Prostate gland (tissue), 2 donors: ENCODE measurements at regions not wholly inside any gene's neighbourhood (a gene's known extent, or its start where the extent isn't known, plus 50 kb on each side); places are given as distances from the start of the nearest gene placed in this dataset.

Source experiments
- DNase-seq: peaks from one replicate; pipeline ENCODE4 v3.0.0-alpha.2; 2019; ENCODE audit warnings: low spot score
- H3K27ac ChIP-seq, 2 donors: fragments of 200-600 bp; sonication (generic); 2 replicates each; pipeline ENCODE4 v1.5.1; 2017 to 2019
- H3K27me3 ChIP-seq: fragments of 200-600 bp; sonication (generic); replicated peaks from 2 replicates; pipeline ENCODE4 v1.5.1; 2019; ENCODE audit not compliant: insufficient read depth
- H3K36me3 ChIP-seq, 2 donors: fragments of 200-600 bp; sonication (generic); 1 replicate in 1 of 2; 2 replicates in 1 of 2; pipeline versions ENCODE4 v1.5.1 to v1.8.1; 2017 to 2019
- H3K4me1 ChIP-seq: fragments of 200-600 bp; sonication (generic); replicated peaks from 2 replicates; pipeline ENCODE4 v1.5.1; 2019
- H3K4me3 ChIP-seq, 2 donors: fragments of 200-600 bp; sonication (generic); 2 replicates each; pipeline ENCODE4 v1.5.1; 2017 to 2019
- H3K9me3 ChIP-seq: fragments of 200-600 bp; sonication (generic); 2 replicates; pipeline ENCODE4 v1.5.1; 2017
- POLR2A ChIP-seq: fragments of 450-650 bp; IDR thresholded peaks from one replicate; pipeline ENCODE4 v1.6.1; 2016; ENCODE audit warnings: antibody characterized with exemption, mild to moderate bottlenecking
- POLR2AphosphoS5 ChIP-seq: sonication (generic); formaldehyde crosslinking; IDR thresholded peaks from one replicate; pipeline ENCODE4 v1.6.1; 2017; ENCODE audit warnings: antibody characterized with exemption
- WGBS: methylation state at CpG from one replicate; pipeline ENCODE4 v1.1.5; 2018; 5-methylcytosine and 5-hydroxymethylcytosine counted together
- intact Hi-C: fragments of 100-400 bp; cut with DNase I; formaldehyde crosslinking; loops from one replicate; pipeline ENCODE4 v1.14.2; 2022
- TF ChIP-seq, protein P1 (sequence below), 4 experiments: fragments of 200-600 bp in 2 of 4; fragments of 450-650 bp in 2 of 4; sonication (generic) in 2 of 4; IDR thresholded peaks; 1 replicate in 3 of 4; 2 replicates in 1 of 4; pipeline ENCODE4 v1.5.1; 2016 to 2019; ENCODE audit warnings: antibody characterized with exemption in 4 of 4, mild to moderate bottlenecking in 2 of 4, moderate library complexity in 2 of 4

DNA sequence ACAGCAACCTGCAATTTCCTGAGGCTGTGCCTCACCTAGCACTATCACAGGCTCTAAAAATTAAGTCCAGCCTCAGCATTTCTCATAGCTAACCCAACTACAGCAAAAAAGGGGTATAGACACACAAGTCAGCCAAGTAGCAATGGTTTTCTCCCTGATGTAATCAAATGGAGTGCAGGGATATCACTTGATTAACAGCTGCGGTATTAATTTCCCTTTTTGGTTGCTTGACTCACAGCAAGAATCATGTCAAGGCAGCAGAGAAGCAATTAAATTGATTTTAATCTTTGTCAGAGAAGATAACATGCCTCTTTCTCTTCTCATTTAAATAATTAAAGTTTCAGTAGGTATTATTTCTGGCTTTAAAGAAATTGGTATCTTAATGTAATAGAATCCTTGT lies 278.9 kb downstream of the RWDD3 start:
- no peak for DNase-seq
- intact Hi-C loops = no loop called here
- H3K4me3 ChIP-seq = no peak overlapping the region
- 34% methylated on average over 1 of the region's 1 CpG for WGBS
- no peaks in the 10 kb centered on the region for H3K9me3 ChIP-seq
- H3K27ac ChIP-seq = no peak overlapping the region
- TF ChIP-seq, protein P1, sequence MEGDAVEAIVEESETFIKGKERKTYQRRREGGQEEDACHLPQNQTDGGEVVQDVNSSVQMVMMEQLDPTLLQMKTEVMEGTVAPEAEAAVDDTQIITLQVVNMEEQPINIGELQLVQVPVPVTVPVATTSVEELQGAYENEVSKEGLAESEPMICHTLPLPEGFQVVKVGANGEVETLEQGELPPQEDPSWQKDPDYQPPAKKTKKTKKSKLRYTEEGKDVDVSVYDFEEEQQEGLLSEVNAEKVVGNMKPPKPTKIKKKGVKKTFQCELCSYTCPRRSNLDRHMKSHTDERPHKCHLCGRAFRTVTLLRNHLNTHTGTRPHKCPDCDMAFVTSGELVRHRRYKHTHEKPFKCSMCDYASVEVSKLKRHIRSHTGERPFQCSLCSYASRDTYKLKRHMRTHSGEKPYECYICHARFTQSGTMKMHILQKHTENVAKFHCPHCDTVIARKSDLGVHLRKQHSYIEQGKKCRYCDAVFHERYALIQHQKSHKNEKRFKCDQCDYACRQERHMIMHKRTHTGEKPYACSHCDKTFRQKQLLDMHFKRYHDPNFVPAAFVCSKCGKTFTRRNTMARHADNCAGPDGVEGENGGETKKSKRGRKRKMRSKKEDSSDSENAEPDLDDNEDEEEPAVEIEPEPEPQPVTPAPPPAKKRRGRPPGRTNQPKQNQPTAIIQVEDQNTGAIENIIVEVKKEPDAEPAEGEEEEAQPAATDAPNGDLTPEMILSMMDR (IDR thresholded peaks at IDR 0.05) = no peak
- TF ChIP-seq POLR2AphosphoS5 (no peak), POLR2A (no peak)
- H3K36me3 ChIP-seq = no peaks in the 10 kb centered on the region
- H3K27me3 ChIP-seq = no peaks in the 10 kb centered on the region
- no peaks in the 10 kb centered on the region for H3K4me1 ChIP-seq

DNA sequence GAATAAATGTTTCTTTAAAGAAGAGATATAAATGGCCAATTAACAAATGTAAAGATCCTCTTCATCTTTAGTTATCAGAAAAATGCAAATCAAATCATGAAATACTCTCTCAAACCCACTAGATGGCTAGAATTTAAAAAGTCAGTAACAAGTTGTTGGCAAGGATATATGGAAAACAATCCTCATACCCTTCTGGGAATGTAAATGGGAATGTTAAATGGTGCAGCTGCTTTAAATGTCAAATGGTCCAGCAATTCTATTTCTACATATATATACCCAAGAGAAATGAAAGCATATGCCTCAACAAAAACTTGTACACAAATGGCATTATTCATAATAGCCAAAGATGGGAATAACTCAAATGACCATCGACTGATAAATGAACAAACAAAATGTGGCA lies 283.5 kb downstream of the RWDD3 start:
- WGBS = 86% methylated on average over 1 of the region's 1 CpG
- TF ChIP-seq, protein P1 (IDR thresholded peaks at IDR 0.05) = no peak
- TF ChIP-seq POLR2A (no peak), POLR2AphosphoS5 (no peak)

DNA sequence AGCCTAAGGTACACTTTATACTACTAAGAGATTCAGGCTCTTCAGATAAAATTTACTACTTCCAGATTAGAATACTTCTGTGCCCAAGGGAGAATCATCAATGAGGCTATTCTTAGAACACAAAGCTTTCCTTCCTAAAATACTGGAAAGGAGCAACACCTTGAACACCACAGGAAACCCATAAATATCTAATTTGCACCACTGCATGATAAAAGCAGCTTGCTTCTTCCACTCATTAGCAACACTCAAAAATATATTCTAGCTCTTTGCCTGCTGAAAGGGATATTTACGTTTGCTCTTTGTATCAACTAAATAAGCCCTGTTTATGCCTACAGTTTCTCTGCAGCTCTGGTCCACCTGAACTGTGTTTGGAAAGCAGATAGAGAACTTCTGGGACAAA lies 284.3 kb downstream of the RWDD3 start:
- no peak for DNase-seq
- Histone ChIP-seq H3K9me3 (no peaks in the 10 kb centered on the region), H3K27ac (no peak overlapping the region), H3K27me3 (no peaks in the 10 kb centered on the region), H3K4me3 (no peak overlapping the region), H3K4me1 (no peaks in the 10 kb centered on the region), H3K36me3 (no peaks in the 10 kb centered on the region)
- TF ChIP-seq POLR2AphosphoS5 (no peak), POLR2A (no peak)
- TF ChIP-seq, protein P1 (IDR thresholded peaks at IDR 0.05) = no peak
- intact Hi-C loops = no loop called here
- 0% methylated on average over 1 of the region's 1 CpG for WGBS

More for the DNA sequence above, 283.5 kb downstream of the RWDD3 start:
- Histone ChIP-seq H3K36me3 (no peaks in the 10 kb centered on the region), H3K27me3 (no peaks in the 10 kb centered on the region), H3K9me3 (no peaks in the 10 kb centered on the region), H3K27ac (no peak overlapping the region), H3K4me3 (no peak overlapping the region), H3K4me1 (no peaks in the 10 kb centered on the region)
- intact Hi-C loops = no loop called here
- DNase-seq = no peak

DNA sequence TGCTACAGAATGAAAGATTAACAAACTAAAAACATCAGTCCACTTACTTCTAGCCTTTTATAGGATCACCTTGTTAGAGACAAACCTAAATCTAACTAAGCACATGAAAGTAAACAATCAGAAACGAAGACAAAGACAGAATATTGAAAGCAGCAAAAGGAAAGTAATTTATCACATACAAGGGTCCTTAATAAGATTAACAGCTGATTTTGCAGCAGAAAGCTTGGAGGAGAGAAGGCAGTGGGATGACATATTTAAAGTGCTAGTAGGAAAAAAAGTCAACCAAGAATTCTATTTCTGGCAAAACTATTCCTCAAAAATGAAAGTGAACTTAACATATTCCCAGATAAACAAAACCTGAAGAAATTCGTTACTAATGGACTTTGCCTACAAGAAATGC lies 286.4 kb downstream of the RWDD3 start:
- intact Hi-C loops = no loop called here
- 74% methylated on average over 2 of the region's 2 CpGs for WGBS
- no peak for DNase-seq
- Histone ChIP-seq H3K4me3 (no peak overlapping the region), H3K27ac (no peak overlapping the region), H3K9me3 (no peaks in the 10 kb centered on the region), H3K4me1 (no peaks in the 10 kb centered on the region), H3K36me3 (no peaks in the 10 kb centered on the region), H3K27me3 (no peaks in the 10 kb centered on the region)
- TF ChIP-seq POLR2AphosphoS5 (no peak), POLR2A (no peak)
- TF ChIP-seq, protein P1 (IDR thresholded peaks at IDR 0.05) = no peak

DNA sequence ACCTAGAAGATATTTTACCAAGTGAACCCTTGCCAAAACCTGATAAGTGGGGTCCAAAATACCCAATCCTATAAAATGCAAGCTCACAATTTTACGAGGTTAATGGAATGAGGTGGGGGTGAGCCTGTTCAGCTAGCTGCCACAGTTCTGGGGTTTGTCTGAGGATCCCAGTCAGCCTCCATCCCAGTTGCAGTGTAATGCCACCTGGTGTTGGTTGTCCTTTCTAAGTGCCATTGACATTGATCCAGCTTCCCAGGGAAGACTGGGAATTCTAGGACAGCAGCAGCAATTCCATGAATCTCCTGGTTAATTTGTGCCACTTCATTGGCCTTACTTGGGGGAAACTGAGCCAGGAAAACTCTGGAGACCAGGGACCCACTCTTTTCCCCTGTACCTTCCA lies 298.3 kb downstream of the RWDD3 start:
- no peaks in the 10 kb centered on the region for H3K9me3 ChIP-seq
- H3K4me1 ChIP-seq = no peaks in the 10 kb centered on the region
- H3K27ac ChIP-seq = no peak overlapping the region
- no peaks in the 10 kb centered on the region for H3K27me3 ChIP-seq
- TF ChIP-seq, protein P1 (IDR thresholded peaks at IDR 0.05) = no peak
- no peak for TF ChIP-seq POLR2AphosphoS5
- no peak for TF ChIP-seq POLR2A
- intact Hi-C loops = no loop called here
- no peak overlapping the region for H3K4me3 ChIP-seq
- no peak for DNase-seq
- 11% methylated on average over 1 of the region's 1 CpG for WGBS
- H3K36me3 ChIP-seq = no peaks in the 10 kb centered on the region
